ENCODE measurements at regions not wholly inside any gene's neighbourhood (a gene's known extent, or its start where the extent isn't known, plus 50 kb on each side); places are given as distances from the start of the nearest gene placed in this dataset.

DNA sequence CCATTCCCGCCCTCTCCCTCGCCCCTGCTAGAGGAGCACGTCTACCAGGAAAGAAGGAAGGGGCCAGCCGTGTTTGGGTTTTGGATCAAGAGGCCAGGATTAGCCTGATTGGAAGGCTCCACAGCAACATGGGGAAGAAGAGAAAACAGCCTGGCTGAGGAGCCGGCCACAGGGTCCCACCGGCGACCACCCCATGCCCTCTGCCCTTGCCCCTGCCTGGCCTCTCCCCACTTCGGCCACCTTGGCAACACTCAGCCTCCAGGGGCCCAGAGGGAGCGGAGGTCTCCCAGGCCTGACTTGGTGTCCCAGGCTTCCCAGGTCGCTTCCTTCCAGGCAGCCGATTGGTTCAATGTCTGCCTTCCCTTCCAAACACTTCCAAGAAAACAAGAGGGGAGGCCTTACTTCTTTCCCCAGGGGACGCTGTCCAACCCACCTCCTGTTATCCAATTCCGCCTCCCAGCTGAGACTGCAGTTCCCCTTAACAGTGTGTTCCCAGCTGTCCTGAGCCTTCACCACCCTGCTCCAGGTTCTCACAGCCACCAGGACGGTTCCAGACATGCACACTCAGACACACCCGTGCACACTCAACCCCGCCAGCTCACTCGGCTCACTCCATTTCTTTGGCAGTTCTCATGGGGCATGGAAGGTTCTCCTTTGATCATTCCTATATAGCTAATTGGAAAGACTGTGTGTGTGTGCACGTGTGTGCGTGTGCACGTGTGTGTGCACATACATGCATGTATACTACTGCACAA, 65.4 kb downstream of the RBFOX3 start:
- TF ChIP-seq, protein P1, sequence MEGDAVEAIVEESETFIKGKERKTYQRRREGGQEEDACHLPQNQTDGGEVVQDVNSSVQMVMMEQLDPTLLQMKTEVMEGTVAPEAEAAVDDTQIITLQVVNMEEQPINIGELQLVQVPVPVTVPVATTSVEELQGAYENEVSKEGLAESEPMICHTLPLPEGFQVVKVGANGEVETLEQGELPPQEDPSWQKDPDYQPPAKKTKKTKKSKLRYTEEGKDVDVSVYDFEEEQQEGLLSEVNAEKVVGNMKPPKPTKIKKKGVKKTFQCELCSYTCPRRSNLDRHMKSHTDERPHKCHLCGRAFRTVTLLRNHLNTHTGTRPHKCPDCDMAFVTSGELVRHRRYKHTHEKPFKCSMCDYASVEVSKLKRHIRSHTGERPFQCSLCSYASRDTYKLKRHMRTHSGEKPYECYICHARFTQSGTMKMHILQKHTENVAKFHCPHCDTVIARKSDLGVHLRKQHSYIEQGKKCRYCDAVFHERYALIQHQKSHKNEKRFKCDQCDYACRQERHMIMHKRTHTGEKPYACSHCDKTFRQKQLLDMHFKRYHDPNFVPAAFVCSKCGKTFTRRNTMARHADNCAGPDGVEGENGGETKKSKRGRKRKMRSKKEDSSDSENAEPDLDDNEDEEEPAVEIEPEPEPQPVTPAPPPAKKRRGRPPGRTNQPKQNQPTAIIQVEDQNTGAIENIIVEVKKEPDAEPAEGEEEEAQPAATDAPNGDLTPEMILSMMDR (IDR thresholded peaks at IDR 0.05), result no peak
- TF ChIP-seq POLR2A (IDR thresholded peaks at IDR 0.05), result no peak
